HepG2 (cell line): ENCODE measurements at regions not wholly inside any gene's neighbourhood (a gene's known extent, or its start where the extent isn't known, plus 50 kb on each side); places are given as distances from the start of the nearest gene placed in this dataset.
A peak's percentile ranks its signal among the peaks of the same experiment; 100 is the strongest.

ENCODE experiments used
- CAMTA2 ChIP-seq: sonication (generic); formaldehyde crosslinking; IDR thresholded peaks from 2 replicates; pipeline ENCODE4 v1.4.0; 2020; ENCODE audit warnings: mild to moderate bottlenecking, missing genetic modification reagents, borderline replicate concordance
- PCBP2 ChIP-seq: fragments of 200-400 bp; formaldehyde crosslinking; optimal IDR thresholded peaks from 2 replicates; pipeline ENCODE3; 2018; ENCODE audit warnings: low read length, low read depth; ENCODE audit not compliant: poor library complexity, severe bottlenecking
- ZBTB33 ChIP-seq: sonication (generic); formaldehyde crosslinking; IDR thresholded peaks from 2 replicates; pipeline ENCODE4 v1.4.0; 2020; ENCODE audit warnings: missing genetic modification reagents
- ZFP37 ChIP-seq: sonication (generic); formaldehyde crosslinking; IDR thresholded peaks from 2 replicates; pipeline ENCODE4 v1.4.0; 2020; ENCODE audit warnings: missing genetic modification reagents, borderline replicate concordance
- TF ChIP-seq, protein P1 (sequence below): sonication (generic); formaldehyde crosslinking; IDR thresholded peaks from 2 replicates; pipeline ENCODE4 v1.5.0; 2020; ENCODE audit warnings: mild to moderate bottlenecking, missing genetic modification reagents, borderline replicate concordance
- TF ChIP-seq, protein P2 (sequence below): sonication (generic); formaldehyde crosslinking; IDR thresholded peaks from 2 replicates; pipeline ENCODE4 v1.4.0; 2020; ENCODE audit warnings: missing genetic modification reagents, borderline replicate concordance
- TF ChIP-seq, protein P3 (sequence below): IDR thresholded peaks from 2 replicates; pipeline ENCODE4 v1.6.1; 2012; ENCODE audit warnings: inconsistent platforms
- TF ChIP-seq, protein P4 (sequence below): sonication (generic); formaldehyde crosslinking; IDR thresholded peaks from 2 replicates; pipeline ENCODE4 v1.4.0; 2020; ENCODE audit warnings: missing genetic modification reagents, mild to moderate bottlenecking, borderline replicate concordance

- TF ChIP-seq, protein P1, sequence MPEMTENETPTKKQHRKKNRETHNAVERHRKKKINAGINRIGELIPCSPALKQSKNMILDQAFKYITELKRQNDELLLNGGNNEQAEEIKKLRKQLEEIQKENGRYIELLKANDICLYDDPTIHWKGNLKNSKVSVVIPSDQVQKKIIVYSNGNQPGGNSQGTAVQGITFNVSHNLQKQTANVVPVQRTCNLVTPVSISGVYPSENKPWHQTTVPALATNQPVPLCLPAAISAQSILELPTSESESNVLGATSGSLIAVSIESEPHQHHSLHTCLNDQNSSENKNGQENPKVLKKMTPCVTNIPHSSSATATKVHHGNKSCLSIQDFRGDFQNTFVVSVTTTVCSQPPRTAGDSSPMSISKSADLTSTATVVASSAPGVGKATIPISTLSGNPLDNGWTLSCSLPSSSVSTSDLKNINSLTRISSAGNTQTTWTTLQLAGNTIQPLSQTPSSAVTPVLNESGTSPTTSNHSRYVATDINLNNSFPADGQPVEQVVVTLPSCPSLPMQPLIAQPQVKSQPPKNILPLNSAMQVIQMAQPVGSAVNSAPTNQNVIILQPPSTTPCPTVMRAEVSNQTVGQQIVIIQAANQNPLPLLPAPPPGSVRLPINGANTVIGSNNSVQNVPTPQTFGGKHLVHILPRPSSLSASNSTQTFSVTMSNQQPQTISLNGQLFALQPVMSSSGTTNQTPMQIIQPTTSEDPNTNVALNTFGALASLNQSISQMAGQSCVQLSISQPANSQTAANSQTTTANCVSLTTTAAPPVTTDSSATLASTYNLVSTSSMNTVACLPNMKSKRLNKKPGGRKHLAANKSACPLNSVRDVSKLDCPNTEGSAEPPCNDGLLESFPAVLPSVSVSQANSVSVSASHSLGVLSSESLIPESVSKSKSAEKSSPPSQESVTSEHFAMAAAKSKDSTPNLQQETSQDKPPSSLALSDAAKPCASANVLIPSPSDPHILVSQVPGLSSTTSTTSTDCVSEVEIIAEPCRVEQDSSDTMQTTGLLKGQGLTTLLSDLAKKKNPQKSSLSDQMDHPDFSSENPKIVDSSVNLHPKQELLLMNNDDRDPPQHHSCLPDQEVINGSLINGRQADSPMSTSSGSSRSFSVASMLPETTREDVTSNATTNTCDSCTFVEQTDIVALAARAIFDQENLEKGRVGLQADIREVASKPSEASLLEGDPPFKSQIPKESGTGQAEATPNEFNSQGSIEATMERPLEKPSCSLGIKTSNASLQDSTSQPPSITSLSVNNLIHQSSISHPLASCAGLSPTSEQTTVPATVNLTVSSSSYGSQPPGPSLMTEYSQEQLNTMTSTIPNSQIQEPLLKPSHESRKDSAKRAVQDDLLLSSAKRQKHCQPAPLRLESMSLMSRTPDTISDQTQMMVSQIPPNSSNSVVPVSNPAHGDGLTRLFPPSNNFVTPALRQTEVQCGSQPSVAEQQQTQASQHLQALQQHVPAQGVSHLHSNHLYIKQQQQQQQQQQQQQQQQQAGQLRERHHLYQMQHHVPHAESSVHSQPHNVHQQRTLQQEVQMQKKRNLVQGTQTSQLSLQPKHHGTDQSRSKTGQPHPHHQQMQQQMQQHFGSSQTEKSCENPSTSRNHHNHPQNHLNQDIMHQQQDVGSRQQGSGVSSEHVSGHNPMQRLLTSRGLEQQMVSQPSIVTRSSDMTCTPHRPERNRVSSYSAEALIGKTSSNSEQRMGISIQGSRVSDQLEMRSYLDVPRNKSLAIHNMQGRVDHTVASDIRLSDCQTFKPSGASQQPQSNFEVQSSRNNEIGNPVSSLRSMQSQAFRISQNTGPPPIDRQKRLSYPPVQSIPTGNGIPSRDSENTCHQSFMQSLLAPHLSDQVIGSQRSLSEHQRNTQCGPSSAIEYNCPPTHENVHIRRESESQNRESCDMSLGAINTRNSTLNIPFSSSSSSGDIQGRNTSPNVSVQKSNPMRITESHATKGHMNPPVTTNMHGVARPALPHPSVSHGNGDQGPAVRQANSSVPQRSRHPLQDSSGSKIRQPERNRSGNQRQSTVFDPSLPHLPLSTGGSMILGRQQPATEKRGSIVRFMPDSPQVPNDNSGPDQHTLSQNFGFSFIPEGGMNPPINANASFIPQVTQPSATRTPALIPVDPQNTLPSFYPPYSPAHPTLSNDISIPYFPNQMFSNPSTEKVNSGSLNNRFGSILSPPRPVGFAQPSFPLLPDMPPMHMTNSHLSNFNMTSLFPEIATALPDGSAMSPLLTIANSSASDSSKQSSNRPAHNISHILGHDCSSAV = no peak
- TF ChIP-seq, protein P2, sequence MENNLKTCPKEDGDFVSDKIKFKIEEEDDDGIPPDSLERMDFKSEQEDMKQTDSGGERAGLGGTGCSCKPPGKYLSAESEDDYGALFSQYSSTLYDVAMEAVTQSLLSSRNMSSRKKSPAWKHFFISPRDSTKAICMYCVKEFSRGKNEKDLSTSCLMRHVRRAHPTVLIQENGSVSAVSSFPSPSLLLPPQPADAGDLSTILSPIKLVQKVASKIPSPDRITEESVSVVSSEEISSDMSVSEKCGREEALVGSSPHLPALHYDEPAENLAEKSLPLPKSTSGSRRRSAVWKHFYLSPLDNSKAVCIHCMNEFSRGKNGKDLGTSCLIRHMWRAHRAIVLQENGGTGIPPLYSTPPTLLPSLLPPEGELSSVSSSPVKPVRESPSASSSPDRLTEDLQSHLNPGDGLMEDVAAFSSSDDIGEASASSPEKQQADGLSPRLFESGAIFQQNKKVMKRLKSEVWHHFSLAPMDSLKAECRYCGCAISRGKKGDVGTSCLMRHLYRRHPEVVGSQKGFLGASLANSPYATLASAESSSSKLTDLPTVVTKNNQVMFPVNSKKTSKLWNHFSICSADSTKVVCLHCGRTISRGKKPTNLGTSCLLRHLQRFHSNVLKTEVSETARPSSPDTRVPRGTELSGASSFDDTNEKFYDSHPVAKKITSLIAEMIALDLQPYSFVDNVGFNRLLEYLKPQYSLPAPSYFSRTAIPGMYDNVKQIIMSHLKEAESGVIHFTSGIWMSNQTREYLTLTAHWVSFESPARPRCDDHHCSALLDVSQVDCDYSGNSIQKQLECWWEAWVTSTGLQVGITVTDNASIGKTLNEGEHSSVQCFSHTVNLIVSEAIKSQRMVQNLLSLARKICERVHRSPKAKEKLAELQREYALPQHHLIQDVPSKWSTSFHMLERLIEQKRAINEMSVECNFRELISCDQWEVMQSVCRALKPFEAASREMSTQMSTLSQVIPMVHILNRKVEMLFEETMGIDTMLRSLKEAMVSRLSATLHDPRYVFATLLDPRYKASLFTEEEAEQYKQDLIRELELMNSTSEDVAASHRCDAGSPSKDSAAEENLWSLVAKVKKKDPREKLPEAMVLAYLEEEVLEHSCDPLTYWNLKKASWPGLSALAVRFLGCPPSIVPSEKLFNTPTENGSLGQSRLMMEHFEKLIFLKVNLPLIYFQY = no peak
- TF ChIP-seq PCBP2 (no peak), ZBTB33 (CRISPR knock-in tag) (peak; percentile 22; the same call in 1 of the 2 replicates), ZFP37 (CRISPR knock-in tag) (no peak), CAMTA2 (no peak)
- TF ChIP-seq, protein P3, sequence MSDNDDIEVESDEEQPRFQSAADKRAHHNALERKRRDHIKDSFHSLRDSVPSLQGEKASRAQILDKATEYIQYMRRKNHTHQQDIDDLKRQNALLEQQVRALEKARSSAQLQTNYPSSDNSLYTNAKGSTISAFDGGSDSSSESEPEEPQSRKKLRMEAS = peak; percentile 89
- TF ChIP-seq, protein P4, sequence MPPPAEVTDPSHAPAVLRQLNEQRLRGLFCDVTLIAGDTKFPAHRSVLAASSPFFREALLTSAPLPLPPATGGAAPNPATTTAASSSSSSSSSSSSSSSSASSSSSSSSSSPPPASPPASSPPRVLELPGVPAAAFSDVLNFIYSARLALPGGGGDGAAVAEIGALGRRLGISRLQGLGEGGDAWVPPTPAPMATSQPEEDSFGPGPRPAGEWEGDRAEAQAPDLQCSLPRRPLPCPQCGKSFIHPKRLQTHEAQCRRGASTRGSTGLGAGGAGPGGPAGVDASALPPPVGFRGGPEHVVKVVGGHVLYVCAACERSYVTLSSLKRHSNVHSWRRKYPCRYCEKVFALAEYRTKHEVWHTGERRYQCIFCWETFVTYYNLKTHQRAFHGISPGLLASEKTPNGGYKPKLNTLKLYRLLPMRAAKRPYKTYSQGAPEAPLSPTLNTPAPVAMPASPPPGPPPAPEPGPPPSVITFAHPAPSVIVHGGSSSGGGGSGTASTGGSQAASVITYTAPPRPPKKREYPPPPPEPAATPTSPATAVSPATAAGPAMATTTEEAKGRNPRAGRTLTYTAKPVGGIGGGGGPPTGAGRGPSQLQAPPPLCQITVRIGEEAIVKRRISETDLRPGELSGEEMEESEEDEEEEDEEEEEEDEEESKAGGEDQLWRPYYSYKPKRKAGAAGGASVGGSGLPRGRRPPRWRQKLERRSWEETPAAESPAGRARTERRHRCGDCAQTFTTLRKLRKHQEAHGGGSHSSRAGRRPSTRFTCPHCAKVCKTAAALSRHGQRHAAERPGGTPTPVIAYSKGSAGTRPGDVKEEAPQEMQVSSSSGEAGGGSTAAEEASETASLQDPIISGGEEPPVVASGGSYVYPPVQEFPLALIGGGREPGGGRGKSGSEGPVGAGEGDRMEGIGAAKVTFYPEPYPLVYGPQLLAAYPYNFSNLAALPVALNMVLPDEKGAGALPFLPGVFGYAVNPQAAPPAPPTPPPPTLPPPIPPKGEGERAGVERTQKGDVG (CRISPR knock-in tag) = no peak
Measured at GRCh38 chr9:129258124-129258822, 80.2 kb upstream of the IER5L start (continued).
